Sigmoid colon (tissue), 4 donors: ENCODE measurements at regions not wholly inside any gene's neighbourhood (a gene's known extent, or its start where the extent isn't known, plus 50 kb on each side); places are given as distances from the start of the nearest gene placed in this dataset.

Experiments
- EP300 ChIP-seq, 4 donors: sonication (generic); formaldehyde crosslinking; IDR thresholded peaks; one replicate each; pipeline ENCODE4 v1.6.1; 2017; ENCODE audit warnings: antibody characterized with exemption in 4 of 4
- POLR2A ChIP-seq, 2 donors: fragments of 450-650 bp; IDR thresholded peaks; one replicate each; pipeline ENCODE4 v1.6.1; 2016; ENCODE audit warnings: antibody characterized with exemption in 2 of 2, mild to moderate bottlenecking in 2 of 2, moderate library complexity in 2 of 2
- POLR2AphosphoS5 ChIP-seq, 4 donors: sonication (generic); formaldehyde crosslinking; IDR thresholded peaks; one replicate each; pipeline ENCODE4 v1.6.1; 2017; ENCODE audit warnings: antibody characterized with exemption in 4 of 4
- TF ChIP-seq, protein P1 (sequence below), 4 experiments: fragments of 450-650 bp in 3 of 4; fragments of 200-600 bp in 1 of 4; IDR thresholded peaks; one replicate each; pipeline ENCODE4 v1.5.1; 2016 to 2019; ENCODE audit warnings: antibody characterized with exemption in 4 of 4, mild to moderate bottlenecking in 3 of 4, moderate library complexity in 2 of 4

- TF ChIP-seq, protein P1, sequence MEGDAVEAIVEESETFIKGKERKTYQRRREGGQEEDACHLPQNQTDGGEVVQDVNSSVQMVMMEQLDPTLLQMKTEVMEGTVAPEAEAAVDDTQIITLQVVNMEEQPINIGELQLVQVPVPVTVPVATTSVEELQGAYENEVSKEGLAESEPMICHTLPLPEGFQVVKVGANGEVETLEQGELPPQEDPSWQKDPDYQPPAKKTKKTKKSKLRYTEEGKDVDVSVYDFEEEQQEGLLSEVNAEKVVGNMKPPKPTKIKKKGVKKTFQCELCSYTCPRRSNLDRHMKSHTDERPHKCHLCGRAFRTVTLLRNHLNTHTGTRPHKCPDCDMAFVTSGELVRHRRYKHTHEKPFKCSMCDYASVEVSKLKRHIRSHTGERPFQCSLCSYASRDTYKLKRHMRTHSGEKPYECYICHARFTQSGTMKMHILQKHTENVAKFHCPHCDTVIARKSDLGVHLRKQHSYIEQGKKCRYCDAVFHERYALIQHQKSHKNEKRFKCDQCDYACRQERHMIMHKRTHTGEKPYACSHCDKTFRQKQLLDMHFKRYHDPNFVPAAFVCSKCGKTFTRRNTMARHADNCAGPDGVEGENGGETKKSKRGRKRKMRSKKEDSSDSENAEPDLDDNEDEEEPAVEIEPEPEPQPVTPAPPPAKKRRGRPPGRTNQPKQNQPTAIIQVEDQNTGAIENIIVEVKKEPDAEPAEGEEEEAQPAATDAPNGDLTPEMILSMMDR (IDR thresholded peaks at IDR 0.05), result no peak
- TF ChIP-seq POLR2A (IDR thresholded peaks at IDR 0.05) (no peak), POLR2AphosphoS5 (IDR thresholded peaks at IDR 0.05) (no peak), EP300 (IDR thresholded peaks at IDR 0.05) (no peak)
Observed at GRCh38 chr20:24747010-24747712, 201.9 kb upstream of the CST7 start.
